ENCODE measurements at regions not wholly inside any gene's neighbourhood (a gene's known extent, or its start where the extent isn't known, plus 50 kb on each side); places are given as distances from the start of the nearest gene placed in this dataset.

- no peak for TF ChIP-seq CTCF (IDR thresholded peaks at IDR 0.05)
- Mint-ChIP-seq H3K4me3 (no peak overlapping the region), H3K36me3 (ENCODE audit: low read depth) (no peaks in the 10 kb centered on the region), H3K27me3 (ENCODE audit: low read depth, poor library complexity) (no peaks in the 10 kb centered on the region), H3K4me1 (no peaks in the 10 kb centered on the region), H3K9me3 (peaks cover 17% of the 10 kb centered on the region), H3K27ac (no peak overlapping the region)
- no peak for DNase-seq
Observed at GRCh38 chr9:24438876-24439275, 106.8 kb downstream of the IZUMO3 start.

- Mint-ChIP-seq H3K27me3 (ENCODE audit: low read depth, poor library complexity) (no peaks in the 10 kb centered on the region), H3K36me3 (ENCODE audit: low read depth) (no peaks in the 10 kb centered on the region), H3K27ac (peak overlapping the region; percentile 20), H3K4me3 (no peak overlapping the region), H3K9me3 (peaks cover 10% of the 10 kb centered on the region), H3K4me1 (no peaks in the 10 kb centered on the region)
- TF ChIP-seq CTCF (IDR thresholded peaks at IDR 0.05) = no peak
- no peak for DNase-seq
Observed at GRCh38 chr9:24436761-24437160, 108.9 kb downstream of the IZUMO3 start.

GRCh38 chr9:24434183-24434582 lies 111.5 kb downstream of the IZUMO3 start:
- Mint-ChIP-seq H3K4me1 (no peaks in the 10 kb centered on the region), H3K9me3 (peaks cover 10% of the 10 kb centered on the region), H3K4me3 (no peak overlapping the region), H3K27me3 (ENCODE audit: low read depth, poor library complexity) (no peaks in the 10 kb centered on the region), H3K36me3 (ENCODE audit: low read depth) (no peaks in the 10 kb centered on the region), H3K27ac (no peak overlapping the region)
- no peak for DNase-seq
- TF ChIP-seq CTCF (IDR thresholded peaks at IDR 0.05) = no peak

- Mint-ChIP-seq H3K9me3 (no peaks in the 10 kb centered on the region), H3K27ac (no peak overlapping the region), H3K4me1 (peaks cover 3% of the 10 kb centered on the region), H3K4me3 (no peak overlapping the region), H3K27me3 (ENCODE audit: low read depth, poor library complexity) (no peaks in the 10 kb centered on the region), H3K36me3 (ENCODE audit: low read depth) (no peaks in the 10 kb centered on the region)
- DNase-seq = no peak
- TF ChIP-seq CTCF (IDR thresholded peaks at IDR 0.05) = no peak
Observed at GRCh38 chr9:24416136-24416535, 129.6 kb downstream of the IZUMO3 start.

GRCh38 chr9:24413651-24414050 lies 132.0 kb downstream of the IZUMO3 start:
- Mint-ChIP-seq H3K4me1 (peaks cover 3% of the 10 kb centered on the region), H3K36me3 (ENCODE audit: low read depth) (no peaks in the 10 kb centered on the region), H3K4me3 (no peak overlapping the region), H3K27me3 (ENCODE audit: low read depth, poor library complexity) (no peaks in the 10 kb centered on the region), H3K27ac (no peak overlapping the region), H3K9me3 (peaks cover 8% of the 10 kb centered on the region)
- no peak for TF ChIP-seq CTCF (IDR thresholded peaks at IDR 0.05)
- DNase-seq = no peak

GRCh38 chr9:24398466-24398865 lies 147.2 kb downstream of the IZUMO3 start:
- Mint-ChIP-seq H3K27ac (no peak overlapping the region), H3K27me3 (ENCODE audit: low read depth, poor library complexity) (peaks cover 4% of the 10 kb centered on the region), H3K9me3 (peaks cover 6% of the 10 kb centered on the region), H3K36me3 (ENCODE audit: low read depth) (no peaks in the 10 kb centered on the region), H3K4me3 (no peak overlapping the region), H3K4me1 (no peaks in the 10 kb centered on the region)
- DNase-seq = no peak
- no peak for TF ChIP-seq CTCF (IDR thresholded peaks at IDR 0.05)
